GM23338 (cell line): ENCODE measurements at regions not wholly inside any gene's neighbourhood (a gene's known extent, or its start where the extent isn't known, plus 50 kb on each side); places are given as distances from the start of the nearest gene placed in this dataset.

Experiments
- ATAC-seq: fragments of 200-7000 bp; cut with Tn5 transposase; 3 replicates; pipeline ENCODE4 v1.9.1; 2020
- DNase-seq: peaks from one replicate; pipeline ENCODE4 v3.0.0-alpha.2; 2015; ENCODE audit warnings: low spot score
- H2AFZ ChIP-seq: fragments of 200-600 bp; sonication (generic); 2 replicates; pipeline ENCODE4 v1.8.0; 2016; ENCODE audit warnings: antibody characterized with exemption, mild to moderate bottlenecking, moderate library complexity
- H3F3A ChIP-seq: fragments of 200-600 bp; sonication (generic); replicated peaks from 2 replicates; pipeline ENCODE4 v1.8.0; 2017; ENCODE audit warnings: antibody characterized with exemption, mixed run types, low read depth
- H3K27ac ChIP-seq: fragments of 200-600 bp; sonication (generic); 2 replicates; pipeline ENCODE4 v1.6.1; 2016; ENCODE audit warnings: low read depth
- H3K27me3 ChIP-seq: fragments of 200-600 bp; sonication (generic); 2 replicates; pipeline ENCODE4 v1.8.0; 2016; ENCODE audit warnings: mild to moderate bottlenecking, mixed run types, moderate library complexity; ENCODE audit not compliant: insufficient read depth
- H3K36me3 ChIP-seq: fragments of 200-600 bp; sonication (generic); 2 replicates; pipeline ENCODE4 v1.8.0; 2016; ENCODE audit warnings: mild to moderate bottlenecking; ENCODE audit not compliant: insufficient read depth
- H3K4me1 ChIP-seq: fragments of 200-600 bp; sonication (generic); 2 replicates; pipeline ENCODE4 v1.8.0; 2016; ENCODE audit warnings: mild to moderate bottlenecking, moderate library complexity; ENCODE audit not compliant: insufficient read depth
- H3K4me2 ChIP-seq: fragments of 200-600 bp; sonication (generic); 2 replicates; pipeline ENCODE4 v1.7.1; 2017; ENCODE audit warnings: mixed run types
- H3K4me3 ChIP-seq: fragments of 200-600 bp; sonication (generic); 2 replicates; pipeline ENCODE4 v1.6.1; 2016; ENCODE audit warnings: mixed run types
- H3K79me2 ChIP-seq: fragments of 200-600 bp; sonication (generic); replicated peaks from 2 replicates; pipeline ENCODE4 v1.8.0; 2017; ENCODE audit warnings: mild to moderate bottlenecking; ENCODE audit not compliant: insufficient read depth
- H3K9me2 ChIP-seq: fragments of 200-600 bp; sonication (generic); 2 replicates; pipeline ENCODE4 v1.8.0; 2017; ENCODE audit not compliant: insufficient read depth
- H4K20me1 ChIP-seq: fragments of 200-600 bp; sonication (generic); replicated peaks from 2 replicates; pipeline ENCODE4 v1.8.0; 2017; ENCODE audit warnings: mild to moderate bottlenecking; ENCODE audit not compliant: insufficient read depth
- H3K27ac Mint-ChIP-seq: 2 replicates; pipeline ENCODE4 v1.8.0; 2020; ENCODE audit warnings: inconsistent platforms, mild to moderate bottlenecking, moderate library complexity, mixed read lengths
- H3K27me3 Mint-ChIP-seq: 3 replicates; pipeline ENCODE4 v1.8.0; 2022; ENCODE audit warnings: low read depth, mild to moderate bottlenecking, moderate library complexity, mixed read lengths, inconsistent platforms; ENCODE audit not compliant: insufficient read depth, poor library complexity
- H3K36me3 Mint-ChIP-seq: 3 replicates; pipeline ENCODE4 v1.8.0; 2021; ENCODE audit warnings: low read depth, mild to moderate bottlenecking, inconsistent platforms, moderate library complexity, mixed read lengths
- H3K4me1 Mint-ChIP-seq: 3 replicates; pipeline ENCODE4 v1.8.0; 2020; ENCODE audit warnings: mild to moderate bottlenecking, inconsistent platforms, mixed read lengths
- H3K4me3 Mint-ChIP-seq: 3 replicates; pipeline ENCODE4 v1.8.0; 2021; ENCODE audit warnings: moderate library complexity, mild to moderate bottlenecking, inconsistent platforms, mixed read lengths
- H3K9me3 Mint-ChIP-seq: 3 replicates; pipeline ENCODE4 v1.8.0; 2020; ENCODE audit warnings: moderate library complexity, mild to moderate bottlenecking, inconsistent platforms, mixed read lengths
- CREB1 ChIP-seq: fragments of 250-450 bp; sonication (Bioruptor Pico); IDR thresholded peaks from 2 replicates; pipeline ENCODE4 v1.5.0; 2020; ENCODE audit warnings: low read depth, mild to moderate bottlenecking, moderate library complexity
- CTCF ChIP-seq, 2 experiments: fragments of 200-600 bp in 1 of 2; sonication (generic) in 1 of 2; conservative IDR thresholded peaks; 2 replicates each; pipeline versions ENCODE4 v1.5.1 to v1.6.1; 2016 to 2017; ENCODE audit warnings: antibody characterized with exemption in 2 of 2, low read depth in 2 of 2, mild to moderate bottlenecking in 2 of 2, moderate library complexity in 1 of 2
- ETS1 ChIP-seq: IDR thresholded peaks from 2 replicates; pipeline ENCODE4 v1.6.1; 2016; ENCODE audit warnings: antibody characterized with exemption
- EZH2 ChIP-seq: fragments of 200-600 bp; sonication (generic); IDR thresholded peaks from one replicate; pipeline ENCODE4 v1.8.0; 2017; ENCODE audit warnings: antibody characterized with exemption, mild to moderate bottlenecking, low read depth; ENCODE audit not compliant: unreplicated experiment
- EZH2phosphoT487 ChIP-seq: fragments of 200-600 bp; sonication (generic); IDR thresholded peaks from one replicate; pipeline ENCODE4 v1.8.1; 2018; ENCODE audit warnings: antibody characterized with exemption; ENCODE audit not compliant: unreplicated experiment
- JUNB ChIP-seq: IDR thresholded peaks from one replicate; pipeline ENCODE4 v1.6.1; 2016; ENCODE audit warnings: antibody characterized with exemption; ENCODE audit not compliant: unreplicated experiment
- NANOG ChIP-seq: IDR thresholded peaks from 2 replicates; pipeline ENCODE4 v1.6.1; 2016; ENCODE audit warnings: antibody characterized with exemption, borderline replicate concordance
- POLR2AphosphoS5 ChIP-seq: IDR thresholded peaks from 2 replicates; pipeline ENCODE4 v1.6.1; 2016; ENCODE audit warnings: antibody characterized with exemption, low read depth
- STAT1 ChIP-seq: IDR thresholded peaks from one replicate; pipeline ENCODE4 v1.6.1; 2016; ENCODE audit warnings: antibody characterized with exemption; ENCODE audit not compliant: unreplicated experiment
- ZNF114 ChIP-seq: fragments of 250-450 bp; sonication (Bioruptor Pico); IDR thresholded peaks from 2 replicates; pipeline ENCODE4 v1.5.0; 2020; ENCODE audit warnings: mild to moderate bottlenecking, moderate library complexity
- ZNF331 ChIP-seq: fragments of 250-450 bp; sonication (Bioruptor Pico); IDR thresholded peaks from 2 replicates; pipeline ENCODE4 v1.5.0; 2020; ENCODE audit warnings: low read depth, mild to moderate bottlenecking, moderate library complexity
- ZNF462 ChIP-seq: fragments of 250-450 bp; sonication (Bioruptor Pico); IDR thresholded peaks from 2 replicates; pipeline ENCODE4 v1.5.0; 2020; ENCODE audit warnings: mild to moderate bottlenecking, moderate library complexity

- TF ChIP-seq ZNF462 (CRISPR knock-in tag) = no peak
- TF ChIP-seq CREB1 (CRISPR knock-in tag) = no peak
- TF ChIP-seq ZNF114 = no peak
- TF ChIP-seq NANOG = no peak
- TF ChIP-seq ETS1 = no peak
- no peak for TF ChIP-seq ZNF331
Measured at GRCh38 chr14:38838979-38839323, 264.1 kb downstream of the SEC23A start (continued).

- H3K27ac Mint-ChIP-seq = peak overlapping the region; percentile 70; the same call in 1 of the 2 replicates
- no peak for DNase-seq
- TF ChIP-seq POLR2AphosphoS5 (no peak), ETS1 (no peak), JUNB (no peak), CTCF (conservative IDR thresholded peaks at IDR 0.05; ENCODE audit: low read depth in 2 of 2) (no peak), CREB1 (CRISPR knock-in tag) (no peak), EZH2phosphoT487 (no peak), STAT1 (no peak), NANOG (no peak), EZH2 (no peak), ZNF114 (no peak)
Measured at GRCh38 chr14:38838049-38838978, 264.7 kb downstream of the SEC23A start.

More at GRCh38 chr14:38838049-38838978, 264.7 kb downstream of the SEC23A start:
- Histone ChIP-seq H3K79me2 (no peaks in the 10 kb centered on the region), H3K9me2 (0 out of 2 replicates have a peak, but pooled peaks cover 4% of the 10 kb centered on the region), H3K27ac (no peak overlapping the region), H3K4me3 (no peak overlapping the region), H3F3A (no peaks in the 10 kb centered on the region), H3K4me2 (no peak overlapping the region), H2AFZ (peak overlapping the region; percentile 86), H3K27me3 (no peaks in the 10 kb centered on the region), H3K4me1 (peaks cover 8% of the 10 kb centered on the region; the same call in 1 of the 2 replicates), H4K20me1 (no peaks in the 10 kb centered on the region), H3K36me3 (no peaks in the 10 kb centered on the region)
- Mint-ChIP-seq H3K4me3 (no peak overlapping the region), H3K4me1 (peaks cover 18% of the 10 kb centered on the region), H3K36me3 (no peaks in the 10 kb centered on the region; the same call in 2 of the 3 replicates), H3K27me3 (peaks cover 4% of the 10 kb centered on the region), H3K9me3 (0 out of 3 replicates have a peak, but pooled peaks cover 2% of the 10 kb centered on the region)
- peak; percentile 64 for ATAC-seq
